ENCODE measurements at regions not wholly inside any gene's neighbourhood (a gene's known extent, or its start where the extent isn't known, plus 50 kb on each side); places are given as distances from the start of the nearest gene placed in this dataset.
A peak's percentile ranks its signal among the peaks of the same experiment; 100 is the strongest.

DNA sequence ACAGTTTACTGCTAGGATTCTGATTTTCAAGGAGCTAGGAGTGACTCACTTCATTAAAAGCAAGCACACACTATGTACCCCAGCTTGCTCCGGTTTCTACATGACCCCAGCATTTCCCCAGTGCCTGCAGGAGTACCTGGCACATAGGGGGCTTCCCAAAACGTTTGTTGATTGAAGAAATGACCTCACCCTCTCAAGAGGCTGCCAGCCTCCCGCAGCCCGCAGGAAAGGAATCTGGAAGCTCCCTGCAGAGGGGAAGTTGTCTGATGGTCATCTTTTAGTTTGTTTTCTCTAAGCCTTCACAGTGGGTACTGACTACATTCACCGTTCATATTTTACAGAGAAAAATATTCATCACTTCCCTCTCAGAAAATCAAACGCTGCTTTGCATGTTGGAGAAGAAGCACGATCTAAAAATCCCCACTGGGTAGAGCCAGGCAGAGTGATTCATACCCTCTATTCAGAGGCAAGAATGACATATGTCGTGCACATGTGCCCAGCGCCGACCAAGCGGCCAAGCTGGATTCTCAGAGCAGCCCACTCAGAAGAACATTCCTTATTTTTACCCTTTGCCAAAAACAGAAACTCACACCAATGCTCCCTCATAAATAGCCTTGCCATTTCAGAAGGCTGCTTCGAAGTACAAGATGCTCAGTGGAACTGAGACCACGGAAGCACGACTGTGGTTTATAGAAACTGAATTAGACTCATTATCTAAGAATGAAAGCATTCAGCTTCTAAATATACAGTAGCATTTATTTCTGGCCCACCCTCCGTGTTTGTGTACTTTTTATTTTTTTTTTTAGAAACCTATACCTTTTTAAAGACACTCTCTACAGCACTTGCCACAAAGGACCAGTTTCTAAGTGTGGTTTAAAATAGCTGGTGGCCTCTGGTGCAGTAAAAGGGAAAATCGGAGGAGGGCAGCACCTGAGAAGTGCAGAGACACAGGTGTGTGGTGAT lies 143.2 kb downstream of the MIS18A start:
- no peak overlapping the region for H3K4me3 ChIP-seq
- peaks cover 4% of the 10 kb centered on the region for H3K9me3 ChIP-seq
- ATAC-seq: peak in 3 of 4 donors; percentile 55 to 71 (median 61)
- H3K36me3 ChIP-seq (ENCODE audit: insufficient read depth in 1 of 2, low read depth in 1 of 2): no peaks in the 10 kb centered on the region
- peaks cover 10% of the 10 kb centered on the region for H3K4me1 ChIP-seq
- 19 to 24% (median 20%) methylated on average over 16 of the region's 16 CpGs for WGBS, 3 donors
- TF ChIP-seq, protein P1, sequence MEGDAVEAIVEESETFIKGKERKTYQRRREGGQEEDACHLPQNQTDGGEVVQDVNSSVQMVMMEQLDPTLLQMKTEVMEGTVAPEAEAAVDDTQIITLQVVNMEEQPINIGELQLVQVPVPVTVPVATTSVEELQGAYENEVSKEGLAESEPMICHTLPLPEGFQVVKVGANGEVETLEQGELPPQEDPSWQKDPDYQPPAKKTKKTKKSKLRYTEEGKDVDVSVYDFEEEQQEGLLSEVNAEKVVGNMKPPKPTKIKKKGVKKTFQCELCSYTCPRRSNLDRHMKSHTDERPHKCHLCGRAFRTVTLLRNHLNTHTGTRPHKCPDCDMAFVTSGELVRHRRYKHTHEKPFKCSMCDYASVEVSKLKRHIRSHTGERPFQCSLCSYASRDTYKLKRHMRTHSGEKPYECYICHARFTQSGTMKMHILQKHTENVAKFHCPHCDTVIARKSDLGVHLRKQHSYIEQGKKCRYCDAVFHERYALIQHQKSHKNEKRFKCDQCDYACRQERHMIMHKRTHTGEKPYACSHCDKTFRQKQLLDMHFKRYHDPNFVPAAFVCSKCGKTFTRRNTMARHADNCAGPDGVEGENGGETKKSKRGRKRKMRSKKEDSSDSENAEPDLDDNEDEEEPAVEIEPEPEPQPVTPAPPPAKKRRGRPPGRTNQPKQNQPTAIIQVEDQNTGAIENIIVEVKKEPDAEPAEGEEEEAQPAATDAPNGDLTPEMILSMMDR (IDR thresholded peaks at IDR 0.05): no peak
- H3K27ac ChIP-seq: no peak overlapping the region
- H3K27me3 ChIP-seq (ENCODE audit: insufficient read depth in 3 of 3, low read length in 2 of 3): no peaks in the 10 kb centered on the region
- peak in 1 of 2 donors; percentile 21 for DNase-seq
- intact Hi-C loops (cut with DNase I): no loop called here

DNA sequence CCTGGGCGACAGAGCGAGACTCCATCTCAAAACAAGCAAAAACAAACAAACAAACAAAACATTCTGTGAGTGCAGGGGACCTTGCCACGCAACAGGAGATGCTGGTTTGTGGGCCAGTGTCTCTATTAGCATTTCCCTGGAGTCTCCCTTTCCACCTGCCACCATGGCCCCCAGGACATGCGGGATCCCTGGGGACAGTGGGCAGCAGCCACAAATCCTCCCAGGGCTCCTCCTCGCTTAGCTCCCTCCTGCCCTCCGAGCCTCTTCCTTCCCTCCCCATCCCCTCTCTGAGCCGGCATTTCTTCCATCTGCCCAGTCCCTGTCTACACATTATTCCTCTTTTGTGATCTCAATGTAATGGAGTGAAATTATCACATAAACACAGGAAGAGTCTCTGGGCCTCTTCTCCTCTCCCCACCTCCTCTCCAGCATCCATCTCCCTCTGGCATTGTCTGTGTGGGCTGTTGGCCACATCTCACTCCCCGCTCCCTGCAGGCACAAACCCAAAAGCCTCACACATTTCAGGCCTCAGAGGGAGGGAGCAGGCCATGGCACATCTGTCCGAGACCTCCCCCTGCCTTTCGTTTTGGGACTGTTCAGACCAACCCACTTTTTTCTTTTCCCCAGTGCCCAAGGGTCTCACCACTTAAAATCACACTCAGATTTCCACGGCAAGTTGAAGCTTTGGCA lies 144.3 kb downstream of the MIS18A start:
- Histone ChIP-seq H3K27ac (no peak overlapping the region), H3K4me3 (no peak overlapping the region), H3K9me3 (peaks cover 4% of the 10 kb centered on the region), H3K4me1 (peaks cover 10% of the 10 kb centered on the region), H3K36me3 (ENCODE audit: insufficient read depth in 1 of 2, low read depth in 1 of 2) (no peaks in the 10 kb centered on the region), H3K27me3 (ENCODE audit: insufficient read depth in 3 of 3, low read length in 2 of 3) (no peaks in the 10 kb centered on the region)
- TF ChIP-seq, protein P1 (IDR thresholded peaks at IDR 0.05): no peak
- ATAC-seq (no peak), DNase-seq (no peak)
- intact Hi-C loops (cut with DNase I): no loop called here
- WGBS, 3 donors: 53 to 70% (median 56%) methylated on average over 10 to 11 of the region's 11 CpGs

DNA sequence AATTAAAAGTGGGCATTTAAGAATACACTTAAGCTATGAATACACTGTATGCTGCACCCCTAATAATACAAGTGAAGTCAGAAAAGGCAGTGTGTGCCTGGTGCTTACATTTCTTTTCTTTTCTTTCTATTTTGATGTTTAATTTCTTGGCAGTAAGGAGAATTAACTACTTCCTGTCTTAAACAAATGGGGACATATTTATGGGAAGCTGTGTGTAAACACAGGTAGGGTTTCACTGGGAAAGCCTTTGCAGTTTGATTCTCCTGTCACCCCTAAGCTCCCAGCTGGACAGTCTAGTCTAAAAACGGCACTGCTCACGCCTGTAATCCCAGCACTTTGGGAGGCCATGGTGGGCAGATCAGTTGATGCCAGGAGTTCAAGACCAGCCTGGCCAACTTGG lies 146.0 kb downstream of the MIS18A start:
- intact Hi-C loops (cut with DNase I): no loop called here

DNA sequence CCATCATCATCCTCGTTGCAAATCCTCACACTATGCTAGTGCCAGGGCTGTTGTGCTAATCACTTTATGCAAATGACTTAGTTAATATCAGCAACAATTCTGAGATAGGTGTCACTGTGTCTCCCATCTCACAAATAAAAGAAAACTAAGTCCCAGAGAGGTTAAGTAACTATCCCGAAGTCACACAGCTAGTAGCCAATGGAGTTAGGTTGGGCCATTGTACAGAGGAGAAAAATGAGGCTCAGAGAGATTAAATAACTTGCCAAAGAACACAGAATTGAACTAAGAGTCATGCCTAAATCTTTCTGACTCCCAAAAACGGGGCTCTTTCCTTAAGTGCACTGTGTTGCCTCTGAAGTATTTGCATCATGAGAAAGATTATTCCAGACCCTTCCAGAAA lies 146.4 kb downstream of the MIS18A start:
- 75 to 91% (median 82%) methylated on average over 3 of the region's 3 CpGs for WGBS, 3 donors
- DNase-seq: no peak
- H3K27me3 ChIP-seq (ENCODE audit: insufficient read depth in 3 of 3, low read length in 2 of 3): no peaks in the 10 kb centered on the region
- intact Hi-C loops (cut with DNase I): no loop called here
- ATAC-seq: no peak
- peaks cover 4% of the 10 kb centered on the region for H3K9me3 ChIP-seq
- H3K36me3 ChIP-seq (ENCODE audit: insufficient read depth in 1 of 2, low read depth in 1 of 2): no peaks in the 10 kb centered on the region
- no peak overlapping the region for H3K27ac ChIP-seq
- H3K4me3 ChIP-seq: no peak overlapping the region
- peaks cover 10% of the 10 kb centered on the region for H3K4me1 ChIP-seq
- TF ChIP-seq, protein P1 (IDR thresholded peaks at IDR 0.05): no peak

More for the DNA sequence above, 146.0 kb downstream of the MIS18A start:
- TF ChIP-seq, protein P1 (IDR thresholded peaks at IDR 0.05): no peak
- H3K9me3 ChIP-seq: peaks cover 4% of the 10 kb centered on the region
- peaks cover 10% of the 10 kb centered on the region for H3K4me1 ChIP-seq
- no peak overlapping the region for H3K27ac ChIP-seq
- H3K4me3 ChIP-seq: no peak overlapping the region
- ATAC-seq (no peak), DNase-seq (no peak)
- 69 to 71% (median 70%) methylated on average over 2 of the region's 2 CpGs for WGBS, 3 donors
- no peaks in the 10 kb centered on the region for H3K36me3 ChIP-seq (ENCODE audit: insufficient read depth in 1 of 2, low read depth in 1 of 2)
- no peaks in the 10 kb centered on the region for H3K27me3 ChIP-seq (ENCODE audit: insufficient read depth in 3 of 3, low read length in 2 of 3)
